GM12878 (cell line): ENCODE measurements at regions not wholly inside any gene's neighbourhood (a gene's known extent, or its start where the extent isn't known, plus 50 kb on each side); places are given as distances from the start of the nearest gene placed in this dataset.

Experiments used
- ATAC-seq: fragments of 200-7000 bp; cut with Tn5 transposase; 3 replicates; pipeline ENCODE4 v1.9.1; 2020; ENCODE audit warnings: mild to moderate bottlenecking, moderate library complexity
- BruUV-seq: library from RNA; stranded (reverse); fragments of 400-500 nt; replicated peaks from 2 replicates; lab custom pipeline; 2021; lab: Mats Ljungman, UMichigan
- CTCF ChIA-PET: fragments of 300-600 bp; sonication (Branson Sonifier 250); formaldehyde crosslinking; extraction: SDS; loops from one replicate; lab custom pipeline; 2021; ENCODE audit warnings: inconsistent platforms; lab: Yijun Ruan, JAX
- POLR2A ChIA-PET: fragments of 350-600 bp; formaldehyde crosslinking; extraction: SDS; loops from one replicate; lab custom pipeline; 2021; ENCODE audit warnings: inconsistent platforms; lab: Charles Lee
- RAD21 ChIA-PET: fragments of 300-600 bp; sonication (Branson Sonifier 250); formaldehyde crosslinking; loops from one replicate; lab custom pipeline; 2023; ENCODE audit warnings: antibody characterized with exemption; ENCODE audit not compliant: unreplicated experiment; lab: Charles Lee
- SMC1A ChIA-PET: fragments of 300-600 bp; sonication (Branson Sonifier 250); formaldehyde crosslinking; loops from one replicate; lab custom pipeline; 2023; ENCODE audit not compliant: unreplicated experiment, uncharacterized antibody; lab: Charles Lee
- DNase-seq: peaks from one replicate; pipeline ENCODE4 v3.0.0-alpha.2; 2011; ENCODE audit warnings: low read depth, low spot score
- FAIRE-seq: peaks from 3 replicates; lab custom pipeline; 2011; peaks lifted over from hg19 to GRCh38; lab: Jason Lieb, UNC
- H2AFZ ChIP-seq: 2 replicates; pipeline ENCODE4 v1.6.0; 2011; ENCODE audit warnings: low read depth, low read length, control low read depth; ENCODE audit not compliant: control insufficient read depth
- H3K27ac ChIP-seq: 2 replicates; pipeline ENCODE4 v1.5.1; 2011; ENCODE audit warnings: control low read depth; ENCODE audit not compliant: control insufficient read depth, insufficient read depth
- H3K27me3 ChIP-seq, 2 experiments: replicated peaks in 1 of 2; 2 replicates each; pipeline versions ENCODE4 v1.6.0 to v1.6.1; 2011; ENCODE audit warnings: low read length in 1 of 2; ENCODE audit not compliant: control insufficient read depth in 2 of 2, insufficient read depth in 2 of 2
- H3K36me3 ChIP-seq, 2 experiments: 2 replicates each; pipeline ENCODE4 v1.5.1; 2011; ENCODE audit warnings: low read length in 1 of 2; ENCODE audit not compliant: control insufficient read depth in 2 of 2, insufficient read depth in 2 of 2
- H3K4me1 ChIP-seq: 2 replicates; pipeline ENCODE4 v1.6.1; 2011; ENCODE audit warnings: mild to moderate bottlenecking, low read length, moderate library complexity, mixed read lengths; ENCODE audit not compliant: control insufficient read depth, insufficient read depth
- H3K4me2 ChIP-seq: 2 replicates; pipeline ENCODE4 v1.6.0; 2011; ENCODE audit warnings: control low read depth; ENCODE audit not compliant: control insufficient read depth, insufficient read depth
- H3K4me3 ChIP-seq: fragments of 200-600 bp; sonication (generic); 2 replicates; pipeline ENCODE4 v1.5.1; 2016
- H3K79me2 ChIP-seq: 2 replicates; pipeline ENCODE4 v1.6.0; 2011; ENCODE audit warnings: low read length; ENCODE audit not compliant: control insufficient read depth, insufficient read depth
- H3K9ac ChIP-seq: 2 replicates; pipeline ENCODE4 v1.8.0; 2011; ENCODE audit warnings: low read length, control low read depth, mixed read lengths; ENCODE audit not compliant: control insufficient read depth, insufficient read depth
- H3K9me3 ChIP-seq: replicated peaks from 3 replicates; pipeline ENCODE4 v1.5.1; 2011; ENCODE audit warnings: mild to moderate bottlenecking, low read length; ENCODE audit not compliant: control insufficient read depth, insufficient read depth
- H4K20me1 ChIP-seq: 2 replicates; pipeline ENCODE4 v1.6.0; 2011; ENCODE audit not compliant: control insufficient read depth, insufficient read depth
- HSF1 ChIP-seq: fragments of 150-350 bp; IDR thresholded peaks from 2 replicates; pipeline ENCODE4 v1.6.1; 2014; ENCODE audit warnings: mild to moderate bottlenecking, low read depth, low read length
- ZNF687 ChIP-seq: fragments of 450-650 bp; IDR thresholded peaks from 2 replicates; pipeline ENCODE4 v1.6.1; 2017; ENCODE audit warnings: mild to moderate bottlenecking, moderate library complexity
- WGBS: methylation state at CpG from one replicate; pipeline ENCODE4 v1.1.6; 2016; ENCODE audit warnings: low lambda C conversion rate; ENCODE audit not compliant: insufficient replicate concordance, insufficient coverage; ENCODE audit errors: missing lambda C conversion rate; 5-methylcytosine and 5-hydroxymethylcytosine counted together
- in situ Hi-C: fragments of 300-500 bp; cut with MboI; formaldehyde crosslinking; loops from 9 replicates; pipeline ENCODE4 v1.14.3; 2018; ENCODE audit warnings: mixed read lengths
- intact Hi-C: fragments of 100-400 bp; cut with micrococcal nuclease; formaldehyde crosslinking; loops from one replicate; pipeline ENCODE4 v1.14.2; 2022; ENCODE audit not compliant: unreplicated experiment

- Histone ChIP-seq H3K4me1 (no peaks in the 10 kb centered on the region), H3K4me2 (no peak overlapping the region), H4K20me1 (no peaks in the 10 kb centered on the region), H3K36me3 (no peaks in the 10 kb centered on the region), H3K9me3 (no peaks in the 10 kb centered on the region), H3K27ac (no peak overlapping the region), H3K27me3 (no peaks in the 10 kb centered on the region), H3K79me2 (no peaks in the 10 kb centered on the region), H3K4me3 (no peak overlapping the region), H2AFZ (no peak overlapping the region), H3K9ac (no peak overlapping the region)
- ChIA-PET RAD21 (interaction anchor here (0.9 to 3.7 kb wide), 7 partner anchors 11 to 78 kb away, joined by 3 to 30 read pairs (median 3); no protein-coding TSS in a partner anchor), SMC1A (interaction anchor here (0.7 to 3.1 kb wide), 13 partner anchors 8 to 824 kb away, joined by 3 to 24 read pairs (median 6); no protein-coding TSS in a partner anchor), POLR2A (interaction anchor here (1.3 to 2.6 kb wide), 4 partner anchors 9 to 64 kb away, joined by 3 to 6 read pairs (median 6); no protein-coding TSS in a partner anchor), CTCF (interaction anchor here (0.6 to 2.0 kb wide), 6 partner anchors 9 to 205 kb away, joined by 3 to 6 read pairs (median 4); no protein-coding TSS in a partner anchor)
- BruUV-seq: no TSS peak
- no peak for FAIRE-seq
- no peak for TF ChIP-seq HSF1
- peak; percentile 61; the same call in 1 of the 2 replicates for TF ChIP-seq ZNF687
- ATAC-seq: peak; percentile 55
- in situ Hi-C loops: no loop called here
- WGBS: 33% methylated on average over 10 of the region's 10 CpGs
- no peak for DNase-seq
- intact Hi-C loops: no loop called here
These were observed 111.5 kb downstream of the SEC16B start for GRCh38 chr1:177858332-177858821.
